Chondrocyte (in vitro differentiated cells): ENCODE measurements at regions not wholly inside any gene's neighbourhood (a gene's known extent, or its start where the extent isn't known, plus 50 kb on each side); places are given as distances from the start of the nearest gene placed in this dataset.
"Not testable (repeated sequence)": the region's sequence is repeated elsewhere in the genome, so short reads cannot be mapped to it uniquely, and the experiment has no call there.

Source experiments
- DNase-seq: peaks from one replicate; pipeline ENCODE4 v3.0.0; 2021; ENCODE audit warnings: mixed read lengths, low spot score
- H3K27ac Mint-ChIP-seq: one replicate; pipeline ENCODE4 v1.8.0; 2021; ENCODE audit warnings: mild to moderate bottlenecking, moderate library complexity, mixed read lengths; ENCODE audit not compliant: unreplicated experiment
- H3K27me3 Mint-ChIP-seq: 2 replicates; pipeline ENCODE4 v1.8.0; 2021; ENCODE audit warnings: low read depth, mixed read lengths
- H3K36me3 Mint-ChIP-seq: 2 replicates; pipeline ENCODE4 v1.8.0; 2021; ENCODE audit warnings: low read depth, mixed read lengths
- H3K4me1 Mint-ChIP-seq: 2 replicates; pipeline ENCODE4 v1.8.0; 2021; ENCODE audit warnings: low read depth, mild to moderate bottlenecking, mixed read lengths
- H3K4me3 Mint-ChIP-seq: one replicate; pipeline ENCODE4 v1.8.0; 2021; ENCODE audit warnings: mild to moderate bottlenecking, moderate library complexity, mixed read lengths; ENCODE audit not compliant: unreplicated experiment
- H3K9me3 Mint-ChIP-seq: 2 replicates; pipeline ENCODE4 v1.8.0; 2021; ENCODE audit warnings: low read depth, mixed read lengths
- CTCF ChIP-seq: fragments of 200-600 bp; sonication (generic); IDR thresholded peaks from 2 replicates; pipeline ENCODE4 v1.5.0; 2021; ENCODE audit warnings: antibody characterized with exemption, mild to moderate bottlenecking, moderate library complexity

- no peak for DNase-seq
- no peak for TF ChIP-seq CTCF
- H3K9me3 Mint-ChIP-seq: peaks cover 2% of the 10 kb centered on the region
- no peaks in the 10 kb centered on the region for H3K4me1 Mint-ChIP-seq
- H3K27me3 Mint-ChIP-seq: no peaks in the 10 kb centered on the region
- H3K27ac Mint-ChIP-seq: no peak overlapping the region
- no peaks in the 10 kb centered on the region for H3K36me3 Mint-ChIP-seq
- H3K4me3 Mint-ChIP-seq: no peak overlapping the region
These were observed 975.6 kb downstream of the NCAM2 start for GRCh38 chr21:21973806-21974205.

- Mint-ChIP-seq H3K27me3 (no peaks in the 10 kb centered on the region), H3K4me3 (no peak overlapping the region), H3K9me3 (peaks cover 14% of the 10 kb centered on the region), H3K27ac (no peak overlapping the region), H3K4me1 (no peaks in the 10 kb centered on the region), H3K36me3 (no peaks in the 10 kb centered on the region)
- TF ChIP-seq CTCF: no peak
- no peak for DNase-seq
These were observed 998.7 kb downstream of the NCAM2 start for GRCh38 chr21:21996891-21997290.

- no peak overlapping the region for H3K27ac Mint-ChIP-seq
These were observed 999.5 kb downstream of the NCAM2 start for GRCh38 chr21:21997390-21998333.

GRCh38 chr21:22019766-22020165 lies 1021.6 kb downstream of the NCAM2 start:
- Mint-ChIP-seq H3K4me1 (peaks cover 11% of the 10 kb centered on the region), H3K27ac (peak overlapping the region; percentile 78), H3K9me3 (peaks cover 21% of the 10 kb centered on the region), H3K36me3 (no peaks in the 10 kb centered on the region), H3K4me3 (no peak overlapping the region), H3K27me3 (no peaks in the 10 kb centered on the region)
- no peak for DNase-seq
- TF ChIP-seq CTCF: no peak

More at GRCh38 chr21:21997390-21998333, 999.5 kb downstream of the NCAM2 start:
- TF ChIP-seq CTCF: no peak
- Mint-ChIP-seq H3K36me3 (no peaks in the 10 kb centered on the region), H3K4me3 (no peak overlapping the region), H3K27me3 (no peaks in the 10 kb centered on the region), H3K9me3 (peaks cover 16% of the 10 kb centered on the region), H3K4me1 (no peaks in the 10 kb centered on the region)
- DNase-seq: no peak

GRCh38 chr21:22020221-22020620 lies 1022.0 kb downstream of the NCAM2 start:
- Mint-ChIP-seq H3K9me3 (peaks cover 20% of the 10 kb centered on the region), H3K27ac (no peak overlapping the region)

GRCh38 chr21:22023896-22024295 lies 1025.7 kb downstream of the NCAM2 start:
- peaks cover 11% of the 10 kb centered on the region for H3K4me1 Mint-ChIP-seq
- H3K27me3 Mint-ChIP-seq, H3K36me3 Mint-ChIP-seq, H3K4me3 Mint-ChIP-seq, H3K9me3 Mint-ChIP-seq, H3K27ac Mint-ChIP-seq, DNase-seq: not testable (repeated sequence)

More at GRCh38 chr21:22020221-22020620, 1022.0 kb downstream of the NCAM2 start:
- TF ChIP-seq CTCF: no peak
- Mint-ChIP-seq H3K27me3 (no peaks in the 10 kb centered on the region), H3K4me3 (no peak overlapping the region), H3K4me1 (peaks cover 11% of the 10 kb centered on the region), H3K36me3 (no peaks in the 10 kb centered on the region)
- DNase-seq: no peak
